Ovary (tissue), 3 donors: ENCODE measurements at regions not wholly inside any gene's neighbourhood (a gene's known extent, or its start where the extent isn't known, plus 50 kb on each side); places are given as distances from the start of the nearest gene placed in this dataset.

Source experiments
- CTCF ChIP-seq, 3 donors: fragments of 450-650 bp in 2 of 3; fragments of 200-600 bp in 1 of 3; IDR thresholded peaks; one replicate each; pipeline versions ENCODE4 v1.5.1 to v1.8.0; 2016 to 2022; ENCODE audit warnings: antibody characterized with exemption in 3 of 3, mild to moderate bottlenecking in 1 of 3
- POLR2A ChIP-seq: fragments of 450-650 bp; IDR thresholded peaks from one replicate; pipeline ENCODE4 v1.6.1; 2017; ENCODE audit warnings: antibody characterized with exemption, mild to moderate bottlenecking, moderate library complexity
- donor health status: DM: no; HTN: no; CAD: no.

GRCh38 chr5:173757403-173758209 lies 130.5 kb upstream of the CPEB4 start:
- TF ChIP-seq CTCF (IDR thresholded peaks at IDR 0.05): no peak
- no peak for TF ChIP-seq POLR2A
